ENCODE measurements at regions not wholly inside any gene's neighbourhood (a gene's known extent, or its start where the extent isn't known, plus 50 kb on each side); places are given as distances from the start of the nearest gene placed in this dataset.
"Not testable (repeated sequence)": the region's sequence is repeated elsewhere in the genome, so short reads cannot be mapped to it uniquely, and the experiment has no call there.

DNA sequence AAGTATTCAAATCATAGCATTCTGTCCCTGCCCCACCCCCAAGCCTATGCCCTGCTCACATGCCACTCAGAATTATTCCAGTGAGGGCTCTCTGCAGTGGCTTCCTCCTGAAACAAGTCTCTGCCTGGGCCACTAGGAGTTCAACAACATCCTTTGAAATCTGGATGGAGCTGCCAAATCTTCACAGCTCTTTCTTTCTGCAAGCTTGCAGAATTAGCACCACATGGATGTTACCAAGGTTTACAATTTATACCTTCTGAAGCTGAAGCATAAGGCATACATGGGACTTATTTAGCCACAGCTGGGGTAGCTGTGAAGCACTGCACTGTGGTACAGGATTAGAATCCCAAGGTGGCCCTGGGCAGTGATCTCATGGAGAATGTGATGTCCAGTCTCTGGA, 577.5 kb downstream of the CD109 start:
- TF ChIP-seq, protein P1, sequence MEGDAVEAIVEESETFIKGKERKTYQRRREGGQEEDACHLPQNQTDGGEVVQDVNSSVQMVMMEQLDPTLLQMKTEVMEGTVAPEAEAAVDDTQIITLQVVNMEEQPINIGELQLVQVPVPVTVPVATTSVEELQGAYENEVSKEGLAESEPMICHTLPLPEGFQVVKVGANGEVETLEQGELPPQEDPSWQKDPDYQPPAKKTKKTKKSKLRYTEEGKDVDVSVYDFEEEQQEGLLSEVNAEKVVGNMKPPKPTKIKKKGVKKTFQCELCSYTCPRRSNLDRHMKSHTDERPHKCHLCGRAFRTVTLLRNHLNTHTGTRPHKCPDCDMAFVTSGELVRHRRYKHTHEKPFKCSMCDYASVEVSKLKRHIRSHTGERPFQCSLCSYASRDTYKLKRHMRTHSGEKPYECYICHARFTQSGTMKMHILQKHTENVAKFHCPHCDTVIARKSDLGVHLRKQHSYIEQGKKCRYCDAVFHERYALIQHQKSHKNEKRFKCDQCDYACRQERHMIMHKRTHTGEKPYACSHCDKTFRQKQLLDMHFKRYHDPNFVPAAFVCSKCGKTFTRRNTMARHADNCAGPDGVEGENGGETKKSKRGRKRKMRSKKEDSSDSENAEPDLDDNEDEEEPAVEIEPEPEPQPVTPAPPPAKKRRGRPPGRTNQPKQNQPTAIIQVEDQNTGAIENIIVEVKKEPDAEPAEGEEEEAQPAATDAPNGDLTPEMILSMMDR (conservative IDR thresholded peaks at IDR 0.05; ENCODE audit: low read depth, low read length), result no peak
- no peak overlapping the region for H3K4me3 ChIP-seq (ENCODE audit: low read depth, low read length)
- DNase-seq (ENCODE audit: low read depth), result no peak

DNA sequence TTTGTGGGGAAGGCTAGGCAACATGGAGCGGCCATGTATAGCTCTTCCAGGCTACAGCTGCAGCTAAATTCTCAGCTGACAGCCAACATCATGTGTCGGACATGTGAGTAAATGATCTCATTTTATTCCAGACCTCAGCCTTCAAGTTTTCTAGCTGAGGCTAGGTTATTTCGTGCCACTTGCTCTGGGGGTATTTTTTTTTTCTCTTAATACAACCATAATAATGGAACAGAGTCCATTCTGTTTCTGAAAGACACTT, 573.5 kb downstream of the CD109 start:
- TF ChIP-seq, protein P1 (conservative IDR thresholded peaks at IDR 0.05; ENCODE audit: low read depth, low read length), result no peak
- H3K4me3 ChIP-seq (ENCODE audit: low read depth, low read length), result no peak overlapping the region
- DNase-seq (ENCODE audit: low read depth), result no peak

DNA sequence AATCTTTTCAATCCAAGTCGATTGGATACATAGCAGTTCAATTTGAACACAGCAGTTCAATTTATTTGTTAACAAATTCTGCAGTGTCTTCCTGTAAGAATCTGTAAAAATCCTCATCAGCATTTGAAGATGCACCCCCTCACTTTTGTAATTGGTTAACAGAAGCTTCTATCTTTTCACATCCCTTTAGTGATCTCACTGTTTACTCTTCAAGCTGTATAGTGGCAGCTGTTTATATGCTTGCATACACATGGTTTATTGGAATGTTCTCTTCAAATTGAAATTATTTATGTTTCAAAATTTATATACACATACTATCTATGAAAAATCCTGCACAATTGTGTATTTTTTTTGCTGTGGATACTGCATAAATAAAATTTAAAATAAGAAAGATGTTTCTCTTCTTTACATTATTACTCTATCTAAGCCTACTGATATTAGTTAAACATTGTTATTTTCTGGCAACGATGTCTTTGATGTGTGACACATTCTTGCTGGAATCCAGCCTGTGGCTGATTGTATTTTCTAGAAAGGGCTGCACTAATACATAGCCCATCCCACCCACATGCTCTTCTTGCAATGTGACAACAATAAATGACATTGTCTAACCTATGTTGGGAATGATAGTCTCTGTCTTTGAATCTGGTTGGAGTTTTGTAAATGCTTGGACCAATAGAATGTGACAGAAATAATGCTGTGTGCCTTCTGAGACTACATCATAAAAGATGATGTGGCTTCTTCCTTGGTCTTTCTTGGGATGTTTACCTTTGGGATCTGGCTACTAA, 573.0 kb downstream of the CD109 start:
- TF ChIP-seq, protein P1 (conservative IDR thresholded peaks at IDR 0.05; ENCODE audit: low read depth, low read length), result no peak
- H3K4me3 ChIP-seq (ENCODE audit: low read depth, low read length), result no peak overlapping the region
- no peak for DNase-seq (ENCODE audit: low read depth)

DNA sequence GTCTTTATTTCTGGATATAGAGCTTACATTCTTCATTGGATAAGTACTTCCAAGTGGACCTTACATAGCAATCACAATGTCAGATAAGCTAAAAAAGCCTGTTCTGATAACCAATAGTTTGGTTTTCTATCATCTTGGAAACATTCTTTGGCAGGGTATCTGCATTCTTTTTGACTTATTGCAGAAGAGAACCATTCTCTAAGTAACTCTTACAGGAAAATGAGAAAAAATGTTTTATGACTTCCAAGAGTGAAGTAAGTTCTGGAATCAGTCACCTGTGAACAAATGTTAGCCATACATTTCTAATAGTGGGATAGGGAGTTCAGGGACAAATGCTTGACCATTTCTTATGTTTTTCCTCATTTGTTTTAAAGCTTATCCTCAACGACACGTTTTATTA, 564.0 kb downstream of the CD109 start:
- no peak for DNase-seq (ENCODE audit: low read depth)
- TF ChIP-seq, protein P1 (conservative IDR thresholded peaks at IDR 0.05; ENCODE audit: low read depth, low read length), result no peak
- no peak overlapping the region for H3K4me3 ChIP-seq (ENCODE audit: low read depth, low read length)

DNA sequence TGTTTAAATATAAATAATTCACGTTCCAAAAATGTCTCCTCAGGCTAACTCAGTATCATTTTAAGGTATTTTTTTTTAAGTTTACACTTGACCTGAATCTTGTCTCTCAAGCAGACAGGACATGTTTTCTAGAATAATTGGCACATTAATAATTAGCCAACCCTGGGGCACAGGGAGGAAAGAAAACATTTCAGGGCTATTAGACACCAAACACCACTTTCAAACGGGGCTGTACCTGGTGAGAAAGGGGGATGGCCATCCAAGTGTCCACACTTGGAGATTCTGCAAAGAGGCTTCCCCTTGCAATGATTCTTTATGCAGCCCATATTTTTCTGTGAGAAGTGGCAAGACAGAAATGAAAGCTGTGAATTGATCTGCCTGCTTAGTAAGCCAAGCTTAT, 560.8 kb downstream of the CD109 start:
- H3K4me3 ChIP-seq (ENCODE audit: low read depth, low read length), result no peak overlapping the region
- DNase-seq (ENCODE audit: low read depth), result peak; percentile 38
- TF ChIP-seq, protein P1 (conservative IDR thresholded peaks at IDR 0.05; ENCODE audit: low read depth, low read length), result no peak

DNA sequence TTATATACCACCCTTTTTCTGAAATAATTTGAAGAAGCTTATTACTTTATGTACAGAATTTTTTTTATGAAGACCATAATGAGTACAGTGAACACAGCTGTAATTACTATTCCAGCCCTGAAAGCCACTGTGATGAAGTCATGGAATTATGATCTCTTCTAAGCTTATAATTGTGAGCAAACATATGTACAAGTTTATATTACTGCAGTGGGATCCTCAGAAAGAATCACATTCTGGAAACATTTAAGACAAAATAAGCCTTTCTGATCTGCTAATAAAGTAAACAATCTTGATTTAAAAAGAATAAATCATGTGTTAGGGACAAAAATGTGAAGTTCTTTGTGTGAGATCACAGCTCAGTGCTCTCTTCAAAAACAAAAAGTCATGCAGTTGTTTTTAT, 560.4 kb downstream of the CD109 start:
- H3K4me3 ChIP-seq (ENCODE audit: low read depth, low read length), result no peak overlapping the region
- TF ChIP-seq, protein P1 (conservative IDR thresholded peaks at IDR 0.05; ENCODE audit: low read depth, low read length), result no peak
- DNase-seq (ENCODE audit: low read depth), result no peak

DNA sequence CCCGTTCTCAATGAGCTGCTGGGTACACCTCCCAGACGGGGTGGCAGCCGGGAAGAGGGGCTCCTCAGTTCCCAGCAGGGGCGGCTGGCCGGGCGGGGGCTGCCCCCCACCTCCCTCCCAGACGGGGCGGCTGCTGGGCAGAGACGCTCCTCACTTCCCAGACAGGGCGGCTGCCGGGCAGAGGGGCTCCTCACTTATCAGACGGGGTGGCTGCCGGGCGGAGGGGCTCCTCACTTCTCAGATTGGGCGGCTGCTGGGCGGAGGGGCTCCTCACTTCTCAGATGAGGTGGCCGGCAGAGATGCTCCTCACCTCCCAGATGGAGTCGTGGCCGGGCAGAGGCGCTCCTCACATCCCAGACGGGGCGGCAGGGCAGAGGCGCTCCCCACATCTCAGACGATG, 559.0 kb downstream of the CD109 start:
- DNase-seq (ENCODE audit: low read depth); H3K4me3 ChIP-seq (ENCODE audit: low read depth, low read length): not testable (repeated sequence)

DNA sequence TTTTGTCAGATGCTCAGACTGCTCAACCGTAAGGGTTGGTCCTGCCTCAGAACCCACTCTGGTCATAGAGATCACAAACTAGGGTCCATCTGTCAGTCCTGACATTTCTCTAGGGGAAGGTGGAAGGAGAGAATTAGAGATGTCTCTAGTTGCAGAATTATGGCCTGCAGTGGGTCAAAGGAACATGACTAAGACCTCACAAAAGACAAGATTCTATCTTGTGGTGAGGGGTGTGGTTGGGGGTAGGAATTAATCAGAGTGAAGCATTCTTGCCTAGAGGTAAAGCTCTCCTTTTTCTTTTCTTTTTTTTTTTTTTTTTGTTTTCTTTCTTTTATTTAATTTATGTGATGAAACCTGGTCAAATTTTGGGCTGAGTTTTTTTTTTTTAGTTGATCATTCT, 558.1 kb downstream of the CD109 start:
- DNase-seq (ENCODE audit: low read depth); H3K4me3 ChIP-seq (ENCODE audit: low read depth, low read length): not testable (repeated sequence)
